GM19455 (cell line): ENCODE measurements at regions not wholly inside any gene's neighbourhood (a gene's known extent, or its start where the extent isn't known, plus 50 kb on each side); places are given as distances from the start of the nearest gene placed in this dataset.
A peak's percentile ranks its signal among the peaks of the same experiment; 100 is the strongest.

ENCODE experiments used
- ATAC-seq: cut with Tn5 transposase; IDR thresholded peaks from one replicate; pipeline ENCODE4 v1.9.1; 2021; ENCODE audit not compliant: unreplicated experiment

- ATAC-seq, result no peak
Measured at GRCh38 chr4:43242606-43243005, 350.1 kb downstream of the GRXCR1 start.

DNA sequence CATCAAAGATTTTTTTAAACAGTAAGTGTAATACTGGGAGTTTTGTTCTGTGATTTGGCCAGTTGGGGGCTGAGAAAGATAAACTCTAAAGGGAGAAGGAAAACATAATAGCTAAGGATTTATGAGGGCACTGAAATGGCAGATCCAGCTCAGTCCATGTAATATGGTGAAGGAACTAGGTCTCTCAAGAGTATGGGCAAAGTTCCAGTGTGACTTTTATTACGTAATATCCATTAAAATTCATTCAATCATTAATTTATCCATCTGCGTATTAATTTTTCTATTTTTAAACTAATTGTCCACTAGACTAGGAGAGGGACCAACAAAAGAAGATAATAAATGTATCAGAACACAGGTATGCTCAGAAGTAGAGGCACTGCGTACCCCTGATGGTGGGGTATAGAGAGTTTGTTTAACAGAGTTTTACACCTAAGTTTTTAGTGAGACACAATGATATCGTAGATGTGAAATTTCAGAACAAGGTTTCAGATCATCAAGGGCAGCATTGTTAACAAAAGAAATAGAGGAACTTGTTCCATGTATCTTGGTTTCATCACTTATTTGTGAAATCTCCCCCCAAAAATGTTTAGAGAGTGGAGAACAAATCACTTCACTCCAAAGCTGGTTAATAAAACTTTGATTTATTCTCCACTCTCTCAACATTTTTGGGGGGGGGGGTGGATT is 351.1 kb downstream of the GRXCR1 start:
- ATAC-seq, result no peak

GRCh38 chr4:43244688-43245382 is 352.3 kb downstream of the GRXCR1 start:
- peak; percentile 96 for ATAC-seq

GRCh38 chr4:43251841-43252240 is 359.3 kb downstream of the GRXCR1 start:
- ATAC-seq, result no peak

- ATAC-seq, result no peak
Measured at GRCh38 chr4:43253541-43253940, 361.0 kb downstream of the GRXCR1 start.

GRCh38 chr4:43264730-43265129 is 372.2 kb downstream of the GRXCR1 start:
- ATAC-seq, result no peak

- no peak for ATAC-seq
Measured at GRCh38 chr4:43271946-43272345, 379.4 kb downstream of the GRXCR1 start.

DNA sequence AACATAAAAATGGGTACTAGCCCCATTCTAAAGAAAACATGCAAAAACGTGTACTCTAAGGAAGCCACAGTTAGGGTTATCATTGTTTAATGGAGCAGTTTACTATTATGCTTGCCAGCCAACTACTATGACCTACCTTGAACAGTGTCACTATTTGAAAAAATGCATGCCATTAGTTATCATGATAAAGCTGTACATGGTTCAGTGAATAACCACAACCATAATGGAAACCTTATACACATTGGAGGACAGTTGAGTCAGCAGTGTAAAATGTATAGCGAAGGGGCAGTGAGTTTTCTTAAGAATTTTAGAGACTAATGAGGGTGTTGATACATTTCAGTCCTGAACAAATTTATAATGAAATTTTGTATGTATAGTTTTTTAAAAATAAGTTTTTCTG is 381.9 kb downstream of the GRXCR1 start:
- no peak for ATAC-seq

GRCh38 chr4:43275779-43276178 is 383.3 kb downstream of the GRXCR1 start:
- no peak for ATAC-seq

GRCh38 chr4:43276321-43276720 is 383.8 kb downstream of the GRXCR1 start:
- ATAC-seq, result no peak

GRCh38 chr4:43277003-43277402 is 384.5 kb downstream of the GRXCR1 start:
- no peak for ATAC-seq

- ATAC-seq, result no peak
Measured at GRCh38 chr4:43282534-43282933, 390.0 kb downstream of the GRXCR1 start.

DNA sequence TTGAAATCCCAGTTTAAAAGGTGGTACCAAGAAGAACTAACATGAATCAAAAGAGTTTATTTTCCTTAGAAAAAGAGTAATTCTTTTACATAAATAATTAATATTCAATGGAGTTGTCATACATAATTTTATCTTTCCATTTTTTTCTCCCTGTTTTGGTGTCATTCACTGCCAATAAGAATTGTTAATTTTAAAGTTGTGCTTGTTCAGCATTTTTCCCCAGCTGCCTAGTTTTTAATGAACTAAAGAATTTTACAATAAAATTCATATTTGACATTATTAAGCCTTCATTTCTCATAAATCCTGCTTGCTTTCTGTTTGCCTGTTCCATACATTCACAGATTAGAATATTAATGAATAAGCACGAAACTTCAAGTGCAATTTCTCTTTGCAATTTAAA is 393.6 kb downstream of the GRXCR1 start:
- no peak for ATAC-seq

DNA sequence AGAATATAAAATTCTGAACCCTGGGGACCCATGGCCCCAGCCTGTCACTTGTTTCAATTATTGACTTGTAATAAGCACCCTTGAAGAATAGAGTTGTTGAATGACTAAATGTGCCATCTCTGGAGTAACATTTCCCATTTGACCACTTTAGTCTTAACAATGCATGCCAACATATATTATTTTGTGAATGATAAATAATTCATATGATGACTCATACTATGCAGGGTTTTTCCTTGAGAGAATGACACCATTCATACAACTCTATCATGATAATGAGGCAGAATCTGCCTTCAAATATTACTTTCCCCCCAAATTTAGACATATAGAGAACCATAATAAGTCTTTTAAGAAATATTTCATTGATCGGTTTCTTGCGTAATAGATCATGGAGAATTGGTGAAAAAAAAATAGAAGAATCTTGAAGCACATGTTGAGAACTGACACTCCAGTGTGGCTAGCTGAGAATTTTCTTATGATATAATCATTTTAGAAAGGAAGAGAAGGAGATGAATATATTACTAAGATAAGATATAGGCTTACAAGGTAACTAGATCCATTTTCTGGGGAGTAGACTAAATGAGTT is 404.5 kb downstream of the GRXCR1 start:
- ATAC-seq, result no peak

- ATAC-seq, result no peak
Measured at GRCh38 chr4:43316813-43317212, 424.3 kb downstream of the GRXCR1 start.

DNA sequence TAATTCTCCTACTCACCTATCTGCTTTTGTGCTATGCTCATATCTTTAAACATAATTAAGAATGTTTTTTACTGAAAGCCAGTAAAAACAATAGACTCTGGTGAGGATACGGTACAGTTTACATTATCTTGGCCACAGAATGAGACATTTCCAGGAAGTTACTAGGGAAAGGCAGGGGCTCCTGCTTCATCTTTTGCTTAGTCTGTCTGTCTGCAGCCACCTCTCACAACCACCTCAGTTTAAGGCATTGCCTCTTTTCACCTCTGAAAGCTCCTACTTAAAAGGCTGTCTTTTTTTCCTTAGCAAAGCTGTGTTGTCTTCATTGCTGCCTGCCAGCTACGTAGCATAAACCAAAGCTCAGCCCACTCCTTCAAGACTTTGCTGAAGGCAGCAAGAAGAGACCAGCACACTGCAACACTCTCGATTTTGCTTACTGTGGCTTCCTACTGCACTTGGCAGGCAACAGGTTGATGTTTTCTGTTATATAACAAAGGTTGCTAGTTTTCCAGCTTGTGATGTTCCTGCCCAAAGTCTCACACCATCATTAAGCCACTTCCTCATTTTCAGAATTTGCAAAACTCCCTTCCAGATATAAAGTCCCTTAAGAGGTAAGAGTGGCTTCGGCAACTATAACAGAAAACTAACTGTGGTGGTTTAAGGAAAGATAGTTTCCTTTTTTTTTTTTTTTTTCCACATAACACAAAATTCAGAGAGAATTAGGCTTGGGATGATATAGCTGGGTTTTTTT is 432.9 kb downstream of the GRXCR1 start:
- ATAC-seq, result no peak

DNA sequence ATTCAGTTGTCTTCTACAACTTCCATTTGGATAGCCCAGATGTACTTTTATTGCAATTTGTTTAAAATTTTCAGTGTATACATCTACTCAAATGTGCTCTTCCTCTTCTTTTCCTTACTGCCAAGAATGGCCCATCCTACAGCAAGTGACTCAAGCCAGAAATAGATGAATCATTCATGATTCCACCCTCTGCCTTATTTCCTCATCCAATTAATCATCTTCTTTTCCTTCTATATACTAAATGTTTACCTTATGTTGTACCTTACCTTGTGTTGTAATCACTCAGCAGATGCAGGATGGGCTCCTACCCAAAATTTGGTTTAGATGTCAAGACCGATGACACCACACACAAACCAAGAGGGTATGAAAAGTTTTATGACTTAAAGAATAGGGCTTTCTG is 437.8 kb downstream of the GRXCR1 start:
- no peak for ATAC-seq

- no peak for ATAC-seq
Measured at GRCh38 chr4:43331226-43332051, 438.9 kb downstream of the GRXCR1 start.

- no peak for ATAC-seq
Measured at GRCh38 chr4:43332052-43332425, 439.5 kb downstream of the GRXCR1 start.

- ATAC-seq, result no peak
Measured at GRCh38 chr4:43337707-43338106, 445.2 kb downstream of the GRXCR1 start.

DNA sequence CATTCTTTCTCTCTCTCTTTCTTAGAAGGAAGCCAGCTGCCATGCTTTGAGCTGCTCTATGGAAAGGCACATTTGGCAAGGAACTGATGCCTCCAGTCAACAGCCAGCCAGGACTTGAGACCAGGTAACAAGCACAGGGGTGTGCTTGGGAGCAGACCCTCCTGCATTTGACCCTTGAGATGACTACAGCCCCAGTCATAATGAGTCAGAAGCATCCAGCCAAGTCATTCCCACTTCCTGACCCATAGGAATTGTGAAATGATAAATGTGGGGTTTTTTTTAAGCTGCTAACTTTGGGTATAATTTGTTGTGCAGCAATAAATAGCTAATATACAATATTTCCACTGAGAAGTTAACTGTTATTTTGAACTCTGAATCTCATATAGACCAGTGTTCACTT is 446.9 kb downstream of the GRXCR1 start:
- no peak for ATAC-seq
